ENCODE measurements at regions not wholly inside any gene's neighbourhood (a gene's known extent, or its start where the extent isn't known, plus 50 kb on each side); places are given as distances from the start of the nearest gene placed in this dataset.

GRCh38 chr5:97550818-97551217 is 367.8 kb upstream of the RIOK2 start:
- H4K5ac ChIP-seq (ENCODE audit: insufficient read length, low read depth, low read length), result no peak overlapping the region
- H3K4me1 ChIP-seq (replicated peaks in 1 of 4; ENCODE audit: control insufficient read depth in 3 of 4, insufficient read depth in 4 of 4, low read length in 3 of 4), result peaks cover 0 to 3% (median 0%) of the 10 kb centered on the region in 4 experiments; a peak in 3 of 7 replicates
- H2BK15ac ChIP-seq (ENCODE audit: low read length), result no peak overlapping the region
- H4K91ac ChIP-seq (replicated peaks; ENCODE audit: insufficient read length, low read length), result no peak overlapping the region
- no peak overlapping the region for H2BK120ac ChIP-seq (replicated peaks; ENCODE audit: low read depth, low read length)
- no peak for TF ChIP-seq SP1 (IDR thresholded peaks at IDR 0.05; ENCODE audit: low read depth, low read length)
- TF ChIP-seq RNF2 (IDR thresholded peaks at IDR 0.05; ENCODE audit: borderline replicate concordance, low read depth, low read length, missing control alignments, poor library complexity, severe bottlenecking), result no peak
- no peak for TF ChIP-seq KDM1A (IDR thresholded peaks at IDR 0.05; ENCODE audit: borderline replicate concordance, low read length)
- H4K20me1 ChIP-seq (replicated peaks in 1 of 2; ENCODE audit: control insufficient read depth in 1 of 2, insufficient read depth in 2 of 2, low read length in 2 of 2), result no peaks in the 10 kb centered on the region
- no peak overlapping the region for H3K4me2 ChIP-seq (ENCODE audit: insufficient read depth in 1 of 2, low read depth in 2 of 2, low read length in 2 of 2)
- POLR2A ChIA-PET (ENCODE audit: partially characterized antibody), result interaction anchor here (0.7 kb wide), 1 partner anchor 17 kb away, joined by 3 read pairs; no protein-coding TSS in a partner anchor
- H2BK5ac ChIP-seq (ENCODE audit: low read depth, low read length), result no peak overlapping the region
- CTCF ChIA-PET (ENCODE audit: partially characterized antibody), result interaction anchor here (1.0 kb wide), 1 partner anchor 8 kb away, joined by 3 read pairs; no protein-coding TSS in a partner anchor
- no peak overlapping the region for H2BK20ac ChIP-seq (ENCODE audit: low read length)
- H3K4ac ChIP-seq (replicated peaks; ENCODE audit: insufficient read length, low read depth, low read length), result no peak overlapping the region
- no peaks in the 10 kb centered on the region for H3K79me1 ChIP-seq (ENCODE audit: low read depth, low read length)
- no peak for DNase-seq (ENCODE audit: low read depth in 1 of 2, low spot score in 2 of 2)
- no peak overlapping the region for H3K14ac ChIP-seq (ENCODE audit: insufficient read length)
- H3K9me3 ChIP-seq (ENCODE audit: insufficient read depth in 2 of 2, low read depth in 1 of 2, low read length in 1 of 2), result no peaks in the 10 kb centered on the region
- no peak overlapping the region for H3K4me3 ChIP-seq (ENCODE audit: extremely low read depth in 1 of 4, insufficient read depth in 2 of 4, low read depth in 3 of 4, low read length in 4 of 4)
- no peaks in the 10 kb centered on the region for H3K27me3 ChIP-seq (replicated peaks in 1 of 4; ENCODE audit: control insufficient read depth in 3 of 4, extremely low read depth in 1 of 4, insufficient read depth in 3 of 4, low read length in 3 of 4)
- H4K8ac ChIP-seq (ENCODE audit: extremely low read depth, insufficient read depth, low read length), result no peak overlapping the region
- H3K23ac ChIP-seq (ENCODE audit: insufficient read length), result no peak overlapping the region
- H3K18ac ChIP-seq (ENCODE audit: extremely low read depth, low read length), result no peak overlapping the region
- no peaks in the 10 kb centered on the region for H3K79me2 ChIP-seq (ENCODE audit: control insufficient read depth in 1 of 2, insufficient read depth in 2 of 2, low read length in 2 of 2)
- no peak overlapping the region for H2AK5ac ChIP-seq (ENCODE audit: low read depth, low read length)
- WGBS, 2 experiments (ENCODE audit: extremely low coverage in 1 of 2, insufficient coverage in 1 of 2, insufficient read length in 1 of 2, insufficient replicate concordance in 2 of 2, low coverage in 1 of 2, low lambda C conversion rate in 2 of 2, missing lambda C conversion rate in 1 of 2), result 82% methylated on average over 2 of the region's 2 CpGs; no CpG with 5 or more reads in 1 of the 2 experiments
- H3K56ac ChIP-seq (replicated peaks; ENCODE audit: insufficient read length, low read depth, low read length), result no peak overlapping the region
- no peak overlapping the region for H2AFZ ChIP-seq (ENCODE audit: low read length)
- no peaks in the 10 kb centered on the region for H3K23me2 ChIP-seq (ENCODE audit: low read depth, low read length)
- FAIRE-seq, result no peak
- no peak overlapping the region for H3K9ac ChIP-seq (replicated peaks in 1 of 4; ENCODE audit: extremely low read depth in 1 of 4, low read depth in 3 of 4, low read length in 3 of 4)
- H3K27ac ChIP-seq (ENCODE audit: low read depth, low read length), result no peak overlapping the region
- H2BK12ac ChIP-seq (ENCODE audit: low read depth, low read length), result no peak overlapping the region
- no peaks in the 10 kb centered on the region for H3K36me3 ChIP-seq (ENCODE audit: control insufficient read depth in 2 of 4, insufficient read depth in 4 of 4, low read length in 3 of 4)

Data from H1 (cell line).